Mammary epithelial cell (primary cell): ENCODE measurements at regions not wholly inside any gene's neighbourhood (a gene's known extent, or its start where the extent isn't known, plus 50 kb on each side); places are given as distances from the start of the nearest gene placed in this dataset.

Experiments
- EZH2 ChIP-seq: IDR thresholded peaks from 2 replicates; pipeline ENCODE4 v1.6.1; 2012; ENCODE audit warnings: low read length, inconsistent platforms, borderline replicate concordance
- TF ChIP-seq, protein P1 (sequence below), 2 donors: IDR thresholded peaks in 1 of 2; conservative IDR thresholded peaks in 1 of 2; 2 replicates each; pipeline ENCODE4 v1.5.1; 2011 to 2012; ENCODE audit warnings: inconsistent platforms in 2 of 2, low read length in 2 of 2, mild to moderate bottlenecking in 2 of 2, control low read depth in 1 of 2, low read depth in 1 of 2; ENCODE audit not compliant: insufficient read depth in 1 of 2; ENCODE audit errors: extremely low read depth in 1 of 2

DNA sequence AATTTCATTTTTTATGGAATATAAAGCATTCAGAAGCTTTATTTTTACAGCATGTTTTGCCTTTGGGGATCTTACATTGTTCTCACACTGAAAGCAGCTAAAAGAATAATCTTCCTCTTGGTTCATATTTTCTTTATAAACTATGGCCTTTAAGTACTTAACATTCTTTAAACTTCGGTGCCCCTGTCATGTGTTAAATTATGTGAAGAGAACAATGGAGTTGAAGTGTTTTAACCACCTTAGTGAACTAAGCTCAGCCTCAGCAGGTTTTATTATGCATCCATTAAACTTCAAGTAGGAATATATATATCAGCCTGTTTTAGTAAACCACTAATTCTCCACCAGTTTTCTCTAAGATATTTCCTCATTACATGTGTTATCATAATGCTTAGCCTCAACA lies 371.4 kb upstream of the CDH18 start:
- TF ChIP-seq, protein P1, sequence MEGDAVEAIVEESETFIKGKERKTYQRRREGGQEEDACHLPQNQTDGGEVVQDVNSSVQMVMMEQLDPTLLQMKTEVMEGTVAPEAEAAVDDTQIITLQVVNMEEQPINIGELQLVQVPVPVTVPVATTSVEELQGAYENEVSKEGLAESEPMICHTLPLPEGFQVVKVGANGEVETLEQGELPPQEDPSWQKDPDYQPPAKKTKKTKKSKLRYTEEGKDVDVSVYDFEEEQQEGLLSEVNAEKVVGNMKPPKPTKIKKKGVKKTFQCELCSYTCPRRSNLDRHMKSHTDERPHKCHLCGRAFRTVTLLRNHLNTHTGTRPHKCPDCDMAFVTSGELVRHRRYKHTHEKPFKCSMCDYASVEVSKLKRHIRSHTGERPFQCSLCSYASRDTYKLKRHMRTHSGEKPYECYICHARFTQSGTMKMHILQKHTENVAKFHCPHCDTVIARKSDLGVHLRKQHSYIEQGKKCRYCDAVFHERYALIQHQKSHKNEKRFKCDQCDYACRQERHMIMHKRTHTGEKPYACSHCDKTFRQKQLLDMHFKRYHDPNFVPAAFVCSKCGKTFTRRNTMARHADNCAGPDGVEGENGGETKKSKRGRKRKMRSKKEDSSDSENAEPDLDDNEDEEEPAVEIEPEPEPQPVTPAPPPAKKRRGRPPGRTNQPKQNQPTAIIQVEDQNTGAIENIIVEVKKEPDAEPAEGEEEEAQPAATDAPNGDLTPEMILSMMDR (conservative IDR thresholded peaks at IDR 0.05 in 1 of 2, IDR thresholded peaks at IDR 0.05 in 1 of 2; ENCODE audit: extremely low read depth in 1 of 2, insufficient read depth in 1 of 2, low read depth in 1 of 2, low read length in 2 of 2): no peak
- TF ChIP-seq EZH2: no peak
